Endothelial cell of hepatic sinusoid (primary cell): ENCODE measurements at regions not wholly inside any gene's neighbourhood (a gene's known extent, or its start where the extent isn't known, plus 50 kb on each side); places are given as distances from the start of the nearest gene placed in this dataset.
"Not testable (repeated sequence)": the region's sequence is repeated elsewhere in the genome, so short reads cannot be mapped to it uniquely, and the experiment has no call there.

Source experiments
- in situ Hi-C: cut with HindIII; loops from 2 replicates; pipeline ENCODE4 v1.10.0; 2017; ENCODE audit warnings: low sequenced_read_pairs

DNA sequence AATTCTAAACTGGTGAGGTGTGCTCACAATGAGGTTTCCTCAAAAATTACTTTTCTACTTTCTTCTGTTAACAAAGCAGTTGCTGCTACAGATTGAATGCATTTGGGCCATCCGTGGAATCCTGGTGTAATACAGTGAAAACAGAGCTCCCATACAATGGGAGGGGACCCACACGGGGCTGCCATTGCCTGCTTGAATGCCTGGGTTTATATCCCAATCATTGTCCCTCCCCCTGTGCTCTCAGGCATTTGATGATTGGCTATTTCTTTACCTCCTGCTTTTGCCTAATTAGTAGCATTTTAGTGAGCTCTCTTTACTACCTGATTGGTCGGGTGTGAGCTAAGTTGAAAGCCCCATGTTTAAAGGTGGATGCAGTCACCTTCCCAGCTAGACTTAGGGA, 52.9 kb upstream of the CSF1 start:
- in situ Hi-C loops: not testable (repeated sequence)

DNA sequence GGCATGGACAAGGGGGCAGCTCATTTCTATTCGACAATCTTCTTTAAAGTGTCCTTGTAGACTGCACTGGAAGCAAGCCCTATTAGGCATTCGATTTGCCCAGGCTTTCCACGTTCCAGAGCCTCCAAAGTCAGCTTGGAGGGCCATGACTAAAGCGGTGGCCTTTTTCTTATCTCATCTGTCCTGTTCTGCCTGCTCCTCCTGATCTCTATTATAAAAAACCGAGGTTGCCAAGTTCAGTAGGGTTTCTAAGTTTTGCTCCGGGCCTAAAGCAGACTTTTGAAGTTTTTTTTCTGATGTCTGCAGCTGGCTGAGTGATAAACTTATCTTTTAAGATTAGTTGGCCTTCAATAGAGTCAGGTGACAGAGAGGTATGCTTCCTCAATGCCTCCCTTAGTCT, 54.7 kb upstream of the CSF1 start:
- in situ Hi-C loops: not testable (repeated sequence)

DNA sequence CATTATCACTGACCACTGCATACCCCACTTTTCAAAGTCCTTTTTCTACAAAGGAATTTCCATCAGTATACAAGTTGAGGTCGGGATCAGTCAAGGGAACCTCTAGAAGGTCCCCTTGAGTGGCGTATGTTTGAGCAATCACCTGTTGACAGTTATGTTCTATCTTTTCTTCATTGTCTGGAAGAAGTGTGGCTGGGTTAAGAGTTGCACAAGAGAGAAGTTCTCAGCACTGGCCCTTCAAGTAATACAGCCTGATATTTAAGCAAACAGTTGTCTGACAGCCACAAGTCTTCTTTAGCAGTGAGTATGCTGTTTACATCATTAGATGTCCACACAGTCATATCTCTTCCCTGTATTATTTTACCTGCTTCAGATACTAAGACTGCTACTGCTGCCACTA, 56.7 kb upstream of the CSF1 start:
- in situ Hi-C loops: loop anchor here (5.0 kb wide), 1 partner anchor 62 kb away; no protein-coding TSS in a partner anchor

DNA sequence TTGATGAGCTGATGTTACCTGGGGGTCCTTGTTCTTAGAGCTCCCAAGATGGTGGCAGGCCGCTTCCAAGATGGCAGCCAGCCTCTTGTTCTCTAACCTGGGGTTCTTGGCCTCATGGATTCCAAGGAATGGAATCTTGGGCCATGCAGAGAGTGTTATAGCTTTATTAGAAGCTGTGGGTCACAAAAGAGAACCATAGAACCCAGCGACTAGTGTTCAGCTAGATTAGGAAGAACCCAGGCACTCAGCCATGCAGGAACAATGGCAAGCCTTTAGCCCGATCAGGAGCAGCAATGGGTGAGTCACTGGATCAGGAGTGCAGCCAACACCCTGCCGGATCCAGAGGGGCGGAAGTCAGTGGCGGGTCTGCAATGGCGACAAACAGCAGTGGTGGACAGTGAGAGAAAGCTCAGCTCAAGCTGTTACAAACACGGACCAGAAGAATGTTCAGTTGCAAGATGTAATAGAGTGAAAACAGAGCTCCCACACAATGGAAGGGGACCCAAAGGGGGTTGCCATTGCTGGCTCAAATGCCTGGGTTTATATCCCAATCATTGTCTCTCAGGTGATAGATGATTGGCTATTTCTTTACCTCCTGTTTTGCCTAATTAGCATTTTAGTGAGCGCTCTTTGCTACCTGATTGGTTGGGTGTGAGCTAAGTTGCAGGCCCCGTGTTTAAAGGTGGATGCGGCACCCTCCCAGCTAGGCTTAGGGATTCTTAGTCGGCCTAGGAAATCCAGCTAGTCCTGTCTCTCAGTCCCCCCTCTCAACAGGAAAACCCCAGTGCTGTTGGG, 58.2 kb upstream of the CSF1 start:
- in situ Hi-C loops: loop anchor here (5.0 kb wide), 1 partner anchor 60 kb away; no protein-coding TSS in a partner anchor

DNA sequence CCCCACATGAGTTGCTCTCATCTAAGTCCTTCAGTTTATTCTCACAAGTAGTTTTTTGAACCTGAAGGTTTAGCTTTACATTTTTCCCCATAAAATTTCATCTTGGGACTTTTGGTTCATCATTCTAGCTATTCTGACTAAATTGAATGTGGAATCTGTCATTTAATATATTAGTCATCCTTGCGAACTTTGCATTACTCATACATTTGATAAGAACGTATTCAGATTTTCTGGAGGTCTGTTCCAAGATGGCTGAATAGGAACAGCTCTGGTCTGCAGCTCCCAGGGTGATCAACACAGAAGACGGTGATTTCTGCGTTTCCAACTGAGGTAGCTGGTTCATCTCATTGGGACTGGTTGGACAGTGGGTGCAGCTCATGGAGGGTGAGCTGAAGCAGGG, 59.8 kb upstream of the CSF1 start:
- in situ Hi-C loops: loop anchor here (5.0 kb wide), 1 partner anchor 59 kb away; no protein-coding TSS in a partner anchor

DNA sequence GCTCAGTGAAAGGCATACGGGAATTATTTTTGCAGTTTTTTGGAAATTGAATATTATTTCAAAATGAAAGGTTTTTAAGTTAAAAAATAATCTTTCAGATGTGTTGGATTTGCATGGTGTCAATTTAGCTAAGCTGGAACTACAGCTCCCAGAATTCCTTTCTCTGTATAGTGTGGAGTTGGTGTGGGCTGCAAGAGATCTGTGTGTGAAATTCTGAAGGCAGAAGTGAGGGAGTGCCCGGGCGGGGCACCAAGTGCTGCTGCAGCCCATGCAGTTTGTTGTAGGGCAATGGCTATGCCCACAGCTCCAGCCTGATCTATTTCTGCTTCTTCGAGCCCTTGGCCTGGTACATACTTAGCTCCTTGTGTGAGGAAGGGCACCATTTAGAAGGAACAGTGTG, 60.5 kb upstream of the CSF1 start:
- in situ Hi-C loops: loop anchor here (5.0 kb wide), 1 partner anchor 58 kb away; no protein-coding TSS in a partner anchor

DNA sequence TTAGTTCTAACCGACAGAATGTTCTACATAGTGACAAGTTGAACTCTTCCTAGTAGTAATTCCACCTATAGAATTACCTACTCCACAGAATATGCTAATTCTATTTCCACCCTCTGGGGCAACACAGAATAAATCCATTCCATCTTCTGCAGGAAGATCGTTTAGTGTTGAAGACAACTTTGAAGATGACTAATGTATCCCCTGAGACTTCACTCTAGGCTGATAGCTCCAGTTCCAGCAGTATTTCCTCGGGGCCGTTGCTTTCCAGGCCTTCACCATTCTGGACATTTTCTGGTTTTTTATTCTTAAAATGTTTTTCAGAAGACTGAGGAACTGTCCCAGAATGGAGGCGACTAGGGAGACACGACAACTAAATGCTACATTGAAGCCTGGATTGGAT, 61.0 kb upstream of the CSF1 start:
- in situ Hi-C loops: loop anchor here (5.0 kb wide), 1 partner anchor 57 kb away; no protein-coding TSS in a partner anchor

DNA sequence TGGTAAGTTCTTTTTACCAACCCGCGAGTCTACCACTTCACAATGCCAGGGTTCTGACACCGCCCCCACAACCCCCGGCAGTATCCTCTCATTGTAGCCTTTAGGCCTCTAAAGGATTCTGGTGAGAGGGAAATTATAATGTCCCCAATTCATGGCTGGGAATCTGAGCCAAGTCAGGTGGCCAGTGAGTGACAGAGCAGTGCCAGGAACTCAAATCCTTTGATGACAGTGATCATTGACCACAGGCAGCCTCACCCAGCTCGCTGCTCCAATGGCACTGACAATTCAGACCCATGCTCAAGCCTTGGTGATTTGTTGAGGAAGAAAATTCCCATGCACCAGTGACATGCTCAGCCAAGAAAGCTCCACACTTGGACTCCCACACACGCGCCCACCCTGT, 63.4 kb upstream of the CSF1 start:
- in situ Hi-C loops: no loop called here

DNA sequence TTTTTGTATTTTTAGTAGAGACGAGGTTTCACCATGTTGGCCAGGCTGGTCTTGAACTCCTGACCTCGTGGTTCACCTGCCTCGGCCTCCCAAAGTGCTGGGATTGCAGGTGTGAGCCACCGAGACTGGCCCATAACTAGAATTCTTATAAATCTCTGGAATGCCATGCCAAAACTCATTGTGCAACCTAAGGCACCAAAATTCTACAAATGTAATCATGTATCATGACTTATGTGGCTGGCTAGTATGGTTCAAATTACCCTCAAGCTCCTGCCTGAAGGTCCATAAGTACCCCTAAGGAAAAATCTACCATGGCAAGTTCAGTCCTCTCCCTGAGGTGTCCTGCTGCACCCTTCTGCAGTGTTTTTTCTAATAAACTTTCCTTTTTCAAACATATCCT, 63.8 kb upstream of the CSF1 start:
- in situ Hi-C loops: no loop called here

DNA sequence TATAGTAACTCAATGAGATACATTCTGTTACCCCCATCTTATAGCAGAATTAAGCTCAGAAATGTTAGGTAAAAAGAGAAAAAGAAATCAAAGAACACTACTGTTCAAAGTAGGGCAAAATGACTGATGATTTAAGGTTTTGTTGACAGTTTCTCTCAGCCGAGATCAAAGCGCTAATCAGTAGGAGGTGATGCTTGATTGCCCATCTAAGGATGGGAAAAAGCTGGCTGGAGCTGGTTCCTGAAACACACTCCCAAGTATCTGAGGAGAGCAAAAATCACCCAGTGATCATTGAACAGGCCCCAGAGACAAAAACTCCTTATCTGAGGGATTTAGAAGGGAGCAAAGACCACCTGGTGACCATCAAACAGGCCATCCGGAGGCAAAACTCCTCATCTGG, 64.5 kb upstream of the CSF1 start:
- in situ Hi-C loops: no loop called here

DNA sequence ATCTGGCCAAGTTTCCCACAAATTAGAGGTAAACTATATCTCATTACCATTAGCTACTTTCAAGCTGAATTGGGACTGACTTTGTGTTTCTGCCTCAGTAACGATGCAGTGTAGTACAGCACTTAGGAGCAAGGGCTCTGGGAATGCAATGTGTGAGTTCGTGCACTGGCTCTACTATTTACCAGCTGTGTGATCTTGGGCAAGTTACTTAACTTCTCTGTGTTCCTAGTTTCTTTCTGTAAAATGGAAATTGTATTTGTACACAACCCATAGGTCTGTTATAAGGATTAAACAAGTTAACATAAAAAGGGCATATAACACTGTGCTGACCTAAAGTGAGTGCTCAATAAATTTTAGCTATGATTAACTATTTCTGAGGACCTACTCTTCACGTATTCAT, 65.0 kb upstream of the CSF1 start:
- in situ Hi-C loops: no loop called here

DNA sequence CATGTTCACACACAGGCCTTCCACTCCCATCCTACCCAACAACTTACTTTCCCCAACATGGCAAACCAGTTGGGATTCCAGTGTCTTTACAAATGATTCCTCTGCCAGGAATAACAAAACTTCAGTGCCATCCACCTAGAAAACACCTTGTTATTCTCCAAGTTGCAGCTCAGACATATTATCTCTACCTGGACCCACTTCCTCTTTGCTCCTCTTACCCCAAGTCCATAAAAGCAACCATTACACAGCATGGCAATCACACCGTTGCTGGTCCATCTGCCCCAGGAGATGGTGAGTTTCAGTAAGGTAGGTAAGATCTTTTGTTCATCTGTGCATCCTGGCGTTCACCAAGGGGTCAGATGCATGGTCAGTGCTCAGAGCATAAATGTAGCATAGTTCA, 66.0 kb upstream of the CSF1 start:
- in situ Hi-C loops: no loop called here

DNA sequence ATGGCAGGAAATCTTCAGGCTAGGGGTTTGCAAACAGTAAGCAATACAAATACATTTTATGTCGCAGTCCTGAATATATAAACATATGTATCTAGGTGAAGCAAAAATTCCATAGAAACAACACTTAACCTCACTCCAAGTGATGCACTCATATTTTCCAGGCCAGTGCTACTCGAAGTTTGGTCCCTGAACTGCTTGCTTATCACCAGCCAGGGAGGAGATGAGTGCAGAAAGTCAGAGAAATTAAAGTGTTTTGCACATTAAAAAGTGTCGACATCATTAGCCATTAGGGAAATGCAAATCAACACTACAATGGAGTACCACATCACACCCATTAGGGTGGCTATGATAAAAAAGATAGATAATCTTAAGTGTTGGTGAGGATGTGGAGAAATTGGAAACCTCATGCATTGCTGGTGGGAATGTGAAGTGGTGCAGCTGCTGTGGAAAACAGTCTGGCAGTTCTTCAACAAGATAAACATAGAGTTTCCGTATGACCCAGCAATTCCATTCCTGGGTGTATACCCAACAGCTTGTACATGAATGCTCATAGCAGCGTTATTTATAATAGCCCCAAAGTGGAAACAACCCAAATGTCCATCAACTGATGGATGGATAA, 70.5 kb upstream of the CSF1 start:
- in situ Hi-C loops: no loop called here

DNA sequence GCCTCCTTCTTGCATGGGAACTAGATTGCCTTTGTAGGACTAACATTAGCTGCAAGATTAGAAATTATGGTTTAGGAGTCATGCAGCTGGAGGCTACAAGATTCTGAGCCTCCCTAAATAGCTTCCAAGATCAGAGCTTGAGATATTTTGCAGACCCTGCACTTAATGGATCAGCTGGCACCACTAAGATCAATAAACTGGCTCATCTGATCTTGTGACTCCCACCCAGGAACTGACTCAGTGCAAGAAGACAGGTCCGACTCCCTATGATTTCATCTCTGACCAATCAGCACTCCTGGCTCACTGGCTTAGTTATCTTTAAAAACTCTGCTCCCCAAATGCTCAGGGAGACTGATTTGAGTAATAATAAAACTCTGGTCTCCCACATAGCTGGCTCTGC, 71.4 kb upstream of the CSF1 start:
- in situ Hi-C loops: not testable (repeated sequence)

DNA sequence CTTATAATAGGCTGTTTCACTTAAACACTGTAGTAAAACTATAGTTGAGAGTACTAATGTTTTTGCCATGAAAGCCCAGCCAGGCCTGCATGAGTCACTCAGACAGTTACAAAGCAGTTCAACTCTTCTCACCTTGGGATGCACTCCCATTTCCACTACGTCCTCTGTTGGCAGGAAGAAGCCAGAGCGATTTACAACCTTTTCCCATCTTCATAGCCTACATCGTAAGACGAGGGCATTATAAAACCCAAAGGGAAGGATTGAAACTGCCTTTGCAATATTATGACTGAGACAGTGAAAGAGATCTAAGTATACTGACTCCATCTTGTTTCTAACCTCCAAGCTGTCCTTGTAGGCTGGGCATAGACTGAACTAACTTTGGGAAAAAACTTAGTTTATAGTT, 71.8 kb upstream of the CSF1 start:
- in situ Hi-C loops: no loop called here

DNA sequence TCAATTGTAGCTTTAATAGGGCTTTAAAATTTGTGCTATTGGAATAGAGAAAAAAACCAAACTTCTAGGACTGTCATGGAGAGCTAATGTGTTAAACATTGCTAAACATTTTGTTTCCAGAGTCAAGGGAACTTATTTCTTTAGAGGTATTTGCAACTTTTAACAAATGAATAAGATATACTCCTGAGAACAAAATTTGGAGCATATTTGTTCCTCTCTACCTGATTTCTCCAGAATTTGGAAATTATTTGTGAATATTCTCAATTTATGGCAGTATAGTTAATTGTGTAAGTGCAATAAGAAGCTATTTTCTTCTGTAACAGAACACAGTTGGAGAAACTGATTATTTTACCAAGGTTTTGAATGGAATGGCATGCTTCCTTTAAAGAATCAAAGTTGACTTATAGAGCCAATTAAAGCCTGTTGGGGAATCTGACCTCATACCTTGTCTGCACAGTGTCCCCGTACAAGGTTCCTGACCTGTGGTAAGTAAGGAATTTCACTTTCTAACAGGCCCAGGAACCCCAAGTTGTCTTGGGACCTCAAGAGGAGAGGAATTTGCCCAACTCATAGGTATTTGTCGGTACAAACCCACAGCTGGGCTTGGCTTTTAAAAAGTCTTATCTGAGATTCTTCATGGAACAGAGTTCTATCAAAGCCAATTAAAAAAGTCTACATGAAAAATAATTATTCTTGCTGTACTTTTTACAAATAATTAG, 72.6 kb upstream of the CSF1 start:
- in situ Hi-C loops: no loop called here

DNA sequence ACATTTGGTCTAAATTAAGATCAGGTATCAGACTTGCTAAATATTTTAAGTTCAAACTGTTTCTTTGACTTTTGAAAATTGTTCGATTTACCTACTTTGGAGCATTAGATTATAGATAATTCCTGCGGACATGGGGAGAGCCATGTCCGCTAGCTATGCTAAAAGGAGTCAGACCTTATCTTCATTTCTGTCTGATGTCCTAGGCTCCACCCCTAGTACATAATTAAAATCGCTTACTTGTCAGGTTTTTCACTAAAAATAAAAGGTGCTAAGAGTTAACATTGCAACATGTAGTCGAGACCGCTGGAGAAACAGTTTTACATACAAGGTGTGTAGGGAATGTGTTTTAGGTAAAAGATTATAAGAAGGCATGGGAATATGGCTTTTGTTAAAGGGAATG, 71.9 kb upstream of the EPS8L3 start:
- in situ Hi-C loops: not testable (repeated sequence)

DNA sequence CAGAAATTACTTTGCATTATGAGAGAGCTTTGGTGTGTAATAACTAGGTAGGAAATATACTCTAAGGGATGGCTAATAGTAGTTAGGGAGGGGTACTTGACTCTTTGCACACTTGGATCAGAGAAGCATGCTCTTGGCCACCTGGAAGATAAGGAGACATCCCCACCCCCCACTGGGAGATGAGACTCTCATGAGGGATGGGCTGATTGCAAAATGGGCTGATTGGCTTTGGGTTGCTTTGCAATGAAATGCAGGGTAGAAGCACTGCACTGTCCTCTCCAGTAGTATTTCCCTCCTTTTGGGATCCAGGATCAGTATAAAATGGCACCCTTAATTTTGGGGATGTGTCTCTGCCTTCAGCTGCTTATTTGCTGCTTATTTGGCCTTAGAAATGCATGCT, 71.2 kb upstream of the EPS8L3 start:
- in situ Hi-C loops: no loop called here

DNA sequence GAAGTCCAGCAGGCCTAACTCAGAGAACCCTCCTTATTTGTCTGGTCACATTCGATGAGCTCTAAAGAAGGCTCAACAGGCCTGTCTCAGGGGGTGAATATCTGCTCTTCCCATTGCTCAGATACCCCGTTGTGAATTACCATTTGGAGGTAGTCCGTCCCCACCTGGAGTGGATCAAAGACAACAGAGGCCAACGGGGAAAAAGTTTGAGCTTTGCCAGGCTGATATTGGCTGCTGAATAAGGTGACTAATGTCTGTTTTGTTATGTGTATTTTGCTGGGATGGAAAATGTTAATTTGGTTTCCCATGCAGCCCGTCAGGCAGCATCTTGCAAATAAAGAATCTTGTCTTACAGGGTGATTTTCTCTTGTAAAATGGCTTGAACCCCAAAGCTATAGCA, 69.2 kb upstream of the EPS8L3 start:
- in situ Hi-C loops: no loop called here

DNA sequence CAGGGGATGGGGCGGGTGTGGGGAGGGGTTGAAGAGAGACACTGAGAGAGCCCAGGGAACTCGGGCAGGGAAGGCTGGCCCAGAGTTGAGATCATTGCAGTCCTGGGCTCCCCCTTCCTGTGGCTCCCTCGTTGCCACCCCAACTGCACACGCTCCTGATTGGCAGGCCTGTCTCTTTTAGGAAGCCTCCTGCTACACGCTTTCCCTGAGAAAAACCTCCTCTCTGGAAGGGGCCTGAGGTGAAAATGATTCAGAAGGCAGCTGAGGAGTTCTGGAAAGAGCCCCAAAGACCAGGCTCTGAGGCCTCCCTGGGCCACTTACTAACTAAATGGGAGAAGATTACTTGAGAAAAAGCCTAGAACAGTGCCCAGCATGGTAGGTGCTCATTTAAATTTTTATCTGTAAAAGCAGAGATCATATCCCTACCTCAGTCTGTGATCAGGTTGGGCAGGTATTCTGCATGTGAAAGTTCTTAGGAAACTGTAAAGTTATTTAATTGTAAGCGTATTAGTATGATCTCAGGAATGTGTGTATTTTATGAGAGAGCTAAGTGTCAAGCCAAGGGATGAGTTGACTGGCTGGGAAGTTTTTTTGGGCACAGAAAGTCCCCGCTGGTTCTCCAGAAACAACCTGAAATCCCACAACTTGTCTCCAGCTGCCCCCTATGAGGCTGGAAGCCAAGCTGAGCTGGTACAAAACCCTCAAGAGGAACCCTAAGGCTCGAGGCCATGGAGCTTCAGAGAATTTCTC, 65.2 kb upstream of the EPS8L3 start:
- in situ Hi-C loops: no loop called here

DNA sequence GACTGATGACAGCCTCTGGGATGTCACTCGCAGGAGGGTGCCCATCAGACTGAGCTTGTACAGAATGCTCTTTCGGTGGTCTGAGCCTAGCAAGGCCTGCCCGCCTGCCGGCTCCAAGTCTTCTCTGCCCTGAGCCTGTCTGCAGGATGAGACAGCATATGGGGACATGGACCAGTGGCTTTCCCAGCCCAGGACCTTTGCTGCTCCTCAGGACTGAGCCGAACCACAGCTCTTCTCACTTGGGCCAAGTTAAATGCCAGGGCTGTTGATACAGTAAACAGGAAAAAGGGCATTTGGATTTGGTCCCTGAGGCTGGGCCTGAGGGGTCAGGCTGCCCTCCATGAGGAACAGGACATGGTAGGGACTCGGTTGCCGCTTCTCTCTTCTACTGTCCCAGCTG, 64.3 kb upstream of the EPS8L3 start:
- in situ Hi-C loops: no loop called here
